ENCODE measurements at regions not wholly inside any gene's neighbourhood (a gene's known extent, or its start where the extent isn't known, plus 50 kb on each side); places are given as distances from the start of the nearest gene placed in this dataset.

DNA sequence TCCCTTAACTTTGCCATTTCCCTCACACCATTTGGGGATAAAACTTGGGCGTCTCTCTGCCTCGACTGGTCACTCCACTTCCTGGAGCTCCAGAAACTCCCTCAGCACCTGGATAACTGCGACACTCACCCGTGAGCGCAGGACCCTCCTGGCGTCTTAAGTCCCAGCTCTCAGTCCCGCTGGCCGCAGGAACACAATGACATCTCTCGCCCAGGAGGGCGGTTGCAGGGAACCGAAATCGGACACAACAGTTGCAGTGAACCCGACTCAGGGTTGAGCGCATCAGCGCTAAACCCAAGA is 370.9 kb upstream of the SMIM31 start:
- H3K4me3 ChIP-seq (ENCODE audit: low read depth, low read length, poor library complexity, severe bottlenecking), result no peak overlapping the region
- H3K79me2 ChIP-seq (ENCODE audit: insufficient read depth, low read depth, low read length), result no peaks in the 10 kb centered on the region
- ChIA-PET CTCF (ENCODE audit: unreplicated experiment) (no interaction called here), POLR2A (no interaction called here)
- no peaks in the 10 kb centered on the region for H3K9me3 ChIP-seq (ENCODE audit: low read length)
- H3K36me3 ChIP-seq (ENCODE audit: insufficient read depth, low read length), result no peaks in the 10 kb centered on the region
- TF ChIP-seq CTCF (conservative IDR thresholded peaks at IDR 0.05; ENCODE audit: low read length) (no peak), EZH2phosphoT487 (IDR thresholded peaks at IDR 0.05; ENCODE audit: borderline replicate concordance, low read depth, low read length) (no peak)
- no peaks in the 10 kb centered on the region for H3K9me2 ChIP-seq (ENCODE audit: insufficient read depth, low read length)
- BruUV-seq (replicated peaks), result no TSS peak
- H2AFZ ChIP-seq (ENCODE audit: low read length), result no peak overlapping the region
- H4K20me1 ChIP-seq (ENCODE audit: insufficient read depth, low read length), result no peaks in the 10 kb centered on the region
- no peaks in the 10 kb centered on the region for H3K4me1 ChIP-seq (ENCODE audit: insufficient read depth, low read length, poor library complexity, severe bottlenecking)
- DNase-seq (ENCODE audit: low spot score), result no peak
- intact Hi-C loops (cut with micrococcal nuclease; ENCODE audit: unreplicated experiment), result no loop called here
- no peak overlapping the region for H3K4me2 ChIP-seq (ENCODE audit: low read length)
- H3K27ac ChIP-seq (ENCODE audit: low read depth, low read length, poor library complexity, severe bottlenecking), result no peak overlapping the region

- H3K79me2 ChIP-seq (ENCODE audit: insufficient read depth, low read depth, low read length), result no peaks in the 10 kb centered on the region
- H3K9me3 ChIP-seq (ENCODE audit: low read length), result no peaks in the 10 kb centered on the region
- H3K27ac ChIP-seq (ENCODE audit: low read depth, low read length, poor library complexity, severe bottlenecking), result no peak overlapping the region
- intact Hi-C loops (cut with micrococcal nuclease; ENCODE audit: unreplicated experiment), result no loop called here
- no peak overlapping the region for H2AFZ ChIP-seq (ENCODE audit: low read length)
- H3K4me2 ChIP-seq (ENCODE audit: low read length), result no peak overlapping the region
- ChIA-PET CTCF (ENCODE audit: unreplicated experiment) (interaction anchor here (0.6 kb wide), 1 partner anchor 1054 kb away, joined by 3 read pairs; no protein-coding TSS in a partner anchor), POLR2A (no interaction called here)
- BruUV-seq (replicated peaks), result no TSS peak
- TF ChIP-seq CTCF (conservative IDR thresholded peaks at IDR 0.05; ENCODE audit: low read length) (no peak), EZH2phosphoT487 (IDR thresholded peaks at IDR 0.05; ENCODE audit: borderline replicate concordance, low read depth, low read length) (no peak)
- H3K9me2 ChIP-seq (ENCODE audit: insufficient read depth, low read length), result no peaks in the 10 kb centered on the region
- H3K4me3 ChIP-seq (ENCODE audit: low read depth, low read length, poor library complexity, severe bottlenecking), result no peak overlapping the region
- H3K36me3 ChIP-seq (ENCODE audit: insufficient read depth, low read length), result no peaks in the 10 kb centered on the region
- H3K4me1 ChIP-seq (ENCODE audit: insufficient read depth, low read length, poor library complexity, severe bottlenecking), result no peaks in the 10 kb centered on the region
- no peaks in the 10 kb centered on the region for H4K20me1 ChIP-seq (ENCODE audit: insufficient read depth, low read length)
- no peak for DNase-seq (ENCODE audit: low spot score)
Measured at GRCh38 chr4:164383358-164384220, 370.3 kb upstream of the SMIM31 start.

DNA sequence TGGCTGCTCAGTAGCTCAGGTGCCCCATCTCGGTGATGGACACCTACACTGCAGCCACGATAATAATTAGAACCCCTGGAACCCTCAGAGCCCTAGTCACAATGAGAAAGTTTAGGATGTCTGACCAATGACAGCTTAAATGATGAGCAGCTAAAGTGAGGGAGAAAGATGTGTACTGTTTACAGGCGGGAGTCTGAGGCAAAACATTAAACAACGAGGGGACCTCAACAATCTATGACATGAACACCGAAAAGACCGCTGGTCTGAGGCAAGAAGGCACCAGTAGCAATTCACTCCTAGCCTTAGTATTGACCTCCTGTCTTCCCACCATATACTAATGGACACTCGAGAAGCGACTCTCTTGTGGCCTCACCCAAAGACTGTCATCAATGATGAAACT is 369.5 kb upstream of the SMIM31 start:
- TF ChIP-seq EZH2phosphoT487 (IDR thresholded peaks at IDR 0.05; ENCODE audit: borderline replicate concordance, low read depth, low read length), result no peak
- TF ChIP-seq CTCF (conservative IDR thresholded peaks at IDR 0.05; ENCODE audit: low read length), result no peak
- CTCF ChIA-PET (ENCODE audit: unreplicated experiment), result interaction anchor here (0.6 kb wide), 1 partner anchor 1053 kb away, joined by 3 read pairs; no protein-coding TSS in a partner anchor
- Histone ChIP-seq H3K4me1 (ENCODE audit: insufficient read depth, low read length, poor library complexity, severe bottlenecking) (no peaks in the 10 kb centered on the region), H2AFZ (ENCODE audit: low read length) (no peak overlapping the region), H3K9me2 (ENCODE audit: insufficient read depth, low read length) (no peaks in the 10 kb centered on the region), H4K20me1 (ENCODE audit: insufficient read depth, low read length) (no peaks in the 10 kb centered on the region), H3K4me2 (ENCODE audit: low read length) (no peak overlapping the region), H3K36me3 (ENCODE audit: insufficient read depth, low read length) (no peaks in the 10 kb centered on the region), H3K79me2 (ENCODE audit: insufficient read depth, low read depth, low read length) (no peaks in the 10 kb centered on the region), H3K27ac (ENCODE audit: low read depth, low read length, poor library complexity, severe bottlenecking) (no peak overlapping the region), H3K4me3 (ENCODE audit: low read depth, low read length, poor library complexity, severe bottlenecking) (no peak overlapping the region), H3K9me3 (ENCODE audit: low read length) (no peaks in the 10 kb centered on the region)
- POLR2A ChIA-PET, result no interaction called here
- intact Hi-C loops (cut with micrococcal nuclease; ENCODE audit: unreplicated experiment), result no loop called here
- BruUV-seq (replicated peaks), result no TSS peak
- no peak for DNase-seq (ENCODE audit: low spot score)

Measured in OCI-LY7 (cell line).